Endodermal cell (in vitro differentiated cells): ENCODE measurements at regions not wholly inside any gene's neighbourhood (a gene's known extent, or its start where the extent isn't known, plus 50 kb on each side); places are given as distances from the start of the nearest gene placed in this dataset.

ENCODE experiments used
- DNase-seq: peaks from one replicate; pipeline ENCODE4 v3.0.0-alpha.2; 2017
- H3K27ac ChIP-seq: 2 replicates; pipeline ENCODE4 v1.5.1; 2013; ENCODE audit warnings: mild to moderate bottlenecking, low read depth, low read length, moderate library complexity
- H3K27me3 ChIP-seq: 2 replicates; pipeline ENCODE4 v1.6.1; 2013; ENCODE audit warnings: mild to moderate bottlenecking, low read length, moderate library complexity; ENCODE audit not compliant: insufficient read depth, control insufficient read depth, poor library complexity, severe bottlenecking
- H3K36me3 ChIP-seq: 2 replicates; pipeline ENCODE4 v1.7.0; 2013; ENCODE audit warnings: mild to moderate bottlenecking, low read length, moderate library complexity; ENCODE audit not compliant: control insufficient read depth, insufficient read depth
- H3K4me1 ChIP-seq: one replicate; pipeline ENCODE4 v1.7.0; 2013; ENCODE audit warnings: low read length; ENCODE audit not compliant: control insufficient read depth, insufficient read depth
- H3K4me3 ChIP-seq: 2 replicates; pipeline ENCODE4 v1.5.1; 2013; ENCODE audit warnings: mild to moderate bottlenecking, low read length, moderate library complexity
- H3K9ac ChIP-seq: 2 replicates; pipeline ENCODE4 v1.6.1; 2013; ENCODE audit warnings: mild to moderate bottlenecking, low read length, moderate library complexity; ENCODE audit not compliant: poor library complexity, severe bottlenecking; ENCODE audit errors: extremely low read depth
- H3K9me3 ChIP-seq: 2 replicates; pipeline ENCODE4 v1.6.1; 2013; ENCODE audit warnings: mild to moderate bottlenecking, low read length, moderate library complexity; ENCODE audit not compliant: control insufficient read depth
- H3K27ac Mint-ChIP-seq: 2 replicates; pipeline ENCODE4 v1.8.0; 2020; ENCODE audit warnings: mixed read lengths
- H3K27me3 Mint-ChIP-seq: 2 replicates; pipeline ENCODE4 v1.8.0; 2021; ENCODE audit warnings: mild to moderate bottlenecking, mixed read lengths; ENCODE audit not compliant: insufficient read depth
- H3K36me3 Mint-ChIP-seq: 2 replicates; pipeline ENCODE4 v1.8.0; 2020; ENCODE audit warnings: low read depth, mixed read lengths
- H3K4me1 Mint-ChIP-seq: 2 replicates; pipeline ENCODE4 v1.8.0; 2020; ENCODE audit warnings: mixed read lengths
- H3K4me3 Mint-ChIP-seq: 2 replicates; pipeline ENCODE4 v1.8.0; 2020; ENCODE audit warnings: mild to moderate bottlenecking, moderate library complexity, mixed read lengths
- H3K9me3 Mint-ChIP-seq: 2 replicates; pipeline ENCODE4 v1.8.0; 2020; ENCODE audit warnings: mild to moderate bottlenecking, mixed read lengths
- CTCF ChIP-seq: fragments of 200-600 bp; sonication (generic); conservative IDR thresholded peaks from 2 replicates; pipeline ENCODE4 v1.5.0; 2021; ENCODE audit warnings: antibody characterized with exemption, mild to moderate bottlenecking
- WGBS, 2 experiments: methylation state at CpG; one replicate each; pipeline versions ENCODE4 v1.1.5 to v1.1.7; 2013; ENCODE audit warnings: missing lambda C conversion rate in 2 of 2, mixed read lengths in 1 of 2; ENCODE audit not compliant: insufficient coverage in 1 of 2, insufficient read length in 1 of 2; 5-methylcytosine and 5-hydroxymethylcytosine counted together

GRCh38 chr20:40424695-40425094 is 264.3 kb downstream of the MAFB start:
- H3K9me3 Mint-ChIP-seq = peaks cover 5% of the 10 kb centered on the region
- Histone ChIP-seq H3K9me3 (no peaks in the 10 kb centered on the region), H3K27me3 (no peaks in the 10 kb centered on the region), H3K4me3 (no peak overlapping the region), H3K9ac (no peak overlapping the region), H3K36me3 (no peaks in the 10 kb centered on the region), H3K4me1 (no peaks in the 10 kb centered on the region), H3K27ac (no peak overlapping the region)
- no peaks in the 10 kb centered on the region for H3K36me3 Mint-ChIP-seq
- no peak overlapping the region for H3K4me3 Mint-ChIP-seq
- TF ChIP-seq CTCF = no peak
- H3K27ac Mint-ChIP-seq = no peak overlapping the region
- WGBS, 2 experiments = 83 to 95% methylated on average over 1 of the region's 1 CpG
- H3K27me3 Mint-ChIP-seq = peaks cover 2% of the 10 kb centered on the region
- DNase-seq = no peak
- no peaks in the 10 kb centered on the region for H3K4me1 Mint-ChIP-seq

DNA sequence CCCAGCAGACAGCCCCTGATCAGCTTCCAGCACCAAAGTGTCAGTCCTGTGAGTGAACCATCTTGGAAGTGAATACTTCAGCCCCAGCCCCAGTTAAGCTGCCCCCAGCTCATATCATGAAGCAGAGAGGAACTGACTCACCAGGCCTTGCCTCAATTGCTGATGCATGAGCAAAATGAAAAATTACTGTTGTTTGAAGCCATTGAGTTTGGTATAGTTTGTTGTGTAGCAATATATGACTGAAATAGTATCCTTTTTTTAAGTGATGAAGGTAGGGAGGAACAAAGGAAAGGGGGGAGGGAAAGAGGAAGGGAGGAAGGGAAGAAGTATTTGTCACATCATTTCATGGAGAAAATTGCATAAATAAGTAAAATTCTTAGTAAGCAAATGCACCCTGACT is 266.4 kb downstream of the MAFB start:
- no peak overlapping the region for H3K9ac ChIP-seq
- Mint-ChIP-seq H3K36me3 (no peaks in the 10 kb centered on the region), H3K27ac (no peak overlapping the region), H3K4me3 (no peak overlapping the region), H3K27me3 (peaks cover 2% of the 10 kb centered on the region), H3K4me1 (no peaks in the 10 kb centered on the region), H3K9me3 (peaks cover 5% of the 10 kb centered on the region)
- TF ChIP-seq CTCF = no peak
- H3K27ac ChIP-seq = no peak overlapping the region
- DNase-seq = no peak
- no peaks in the 10 kb centered on the region for H3K36me3 ChIP-seq
- H3K4me1 ChIP-seq = no peaks in the 10 kb centered on the region
- H3K27me3 ChIP-seq = no peaks in the 10 kb centered on the region
- H3K4me3 ChIP-seq = no peak overlapping the region
- H3K9me3 ChIP-seq = no peaks in the 10 kb centered on the region

GRCh38 chr20:40416274-40416673 is 272.8 kb downstream of the MAFB start:
- Histone ChIP-seq H3K36me3 (no peaks in the 10 kb centered on the region), H3K4me1 (no peaks in the 10 kb centered on the region), H3K9ac (no peak overlapping the region), H3K27me3 (no peaks in the 10 kb centered on the region), H3K4me3 (no peak overlapping the region), H3K27ac (no peak overlapping the region), H3K9me3 (peaks cover 6% of the 10 kb centered on the region)
- DNase-seq = no peak
- H3K27me3 Mint-ChIP-seq = no peaks in the 10 kb centered on the region
- H3K9me3 Mint-ChIP-seq = peaks cover 17% of the 10 kb centered on the region
- WGBS, 2 experiments = 88% methylated on average over 1 of the region's 1 CpG; no CpG with 5 or more reads in 1 of the 2 experiments
- no peaks in the 10 kb centered on the region for H3K36me3 Mint-ChIP-seq
- no peak overlapping the region for H3K27ac Mint-ChIP-seq
- H3K4me1 Mint-ChIP-seq = no peaks in the 10 kb centered on the region
- TF ChIP-seq CTCF = no peak
- H3K4me3 Mint-ChIP-seq = no peak overlapping the region
